AG10803 (cell line): ENCODE measurements at regions not wholly inside any gene's neighbourhood (a gene's known extent, or its start where the extent isn't known, plus 50 kb on each side); places are given as distances from the start of the nearest gene placed in this dataset.

Experiments used
- DNase-seq: peaks from one replicate; pipeline ENCODE4 v3.0.0; 2010; ENCODE audit warnings: low read depth
- H3K4me3 ChIP-seq: 2 replicates; pipeline ENCODE4 v1.5.1; 2011; ENCODE audit warnings: mild to moderate bottlenecking, low read length, control low read depth
- CTCF ChIP-seq: conservative IDR thresholded peaks from 2 replicates; pipeline ENCODE4 v1.5.1; 2011; ENCODE audit warnings: mild to moderate bottlenecking, low read length, control low read depth, inconsistent platforms

GRCh38 chr9:7382304-7382703 is 417.3 kb downstream of the DMAC1 start:
- no peak for TF ChIP-seq CTCF
- H3K4me3 ChIP-seq: no peak overlapping the region
- DNase-seq: no peak

GRCh38 chr9:7377489-7377888 is 422.1 kb downstream of the DMAC1 start:
- H3K4me3 ChIP-seq: no peak overlapping the region
- TF ChIP-seq CTCF: no peak

GRCh38 chr9:7376833-7377232 is 422.7 kb downstream of the DMAC1 start:
- DNase-seq: peak; percentile 40
- no peak overlapping the region for H3K4me3 ChIP-seq
- no peak for TF ChIP-seq CTCF

More at GRCh38 chr9:7377489-7377888, 422.1 kb downstream of the DMAC1 start:
- DNase-seq: no peak

- DNase-seq: peak; percentile 15
- no peak overlapping the region for H3K4me3 ChIP-seq
- no peak for TF ChIP-seq CTCF
Measured at GRCh38 chr9:7376213-7376612, 423.4 kb downstream of the DMAC1 start.

- no peak overlapping the region for H3K4me3 ChIP-seq
- no peak for DNase-seq
- no peak for TF ChIP-seq CTCF
Measured at GRCh38 chr9:7375013-7375511, 424.5 kb downstream of the DMAC1 start.

GRCh38 chr9:7370988-7371387 is 428.6 kb downstream of the DMAC1 start:
- no peak overlapping the region for H3K4me3 ChIP-seq
- TF ChIP-seq CTCF: no peak
- DNase-seq: no peak

GRCh38 chr9:7370381-7370780 is 429.2 kb downstream of the DMAC1 start:
- H3K4me3 ChIP-seq: no peak overlapping the region
- DNase-seq: no peak
- no peak for TF ChIP-seq CTCF
